Left hindlimb (tissue), 1 donor: ENCODE measurements at regions not wholly inside any gene's neighbourhood (a gene's known extent, or its start where the extent isn't known, plus 50 kb on each side); places are given as distances from the start of the nearest gene placed in this dataset.
"Not testable (repeated sequence)": the region's sequence is repeated elsewhere in the genome, so short reads cannot be mapped to it uniquely, and the experiment has no call there.

Experiments used
- DNase-seq: peaks from one replicate; pipeline ENCODE4 v3.0.0-alpha.2; 2018

GRCh38 chr10:108578258-108578657, 1345.1 kb downstream of the XPNPEP1 start:
- no peak for DNase-seq

GRCh38 chr10:108574233-108574632, 1349.1 kb downstream of the XPNPEP1 start:
- no peak for DNase-seq

DNA sequence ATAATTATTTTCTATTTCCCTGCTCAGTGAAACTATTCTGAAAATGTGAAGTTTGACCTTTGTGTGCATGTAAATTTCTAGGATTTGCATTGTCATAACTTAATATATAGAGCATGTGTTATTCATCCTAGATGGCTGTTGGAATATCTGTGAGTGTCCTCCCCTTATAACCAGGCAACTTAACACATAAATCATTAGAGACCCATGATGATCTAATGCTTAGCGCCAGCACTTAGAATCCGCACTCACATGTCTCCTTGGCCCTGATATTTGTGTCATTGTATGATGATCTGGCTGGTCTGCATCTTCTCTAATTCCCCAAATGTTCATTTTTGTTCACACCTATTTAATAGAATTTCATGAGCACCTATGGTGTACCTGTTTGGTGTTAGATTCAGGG, 1354.5 kb downstream of the XPNPEP1 start:
- no peak for DNase-seq

DNA sequence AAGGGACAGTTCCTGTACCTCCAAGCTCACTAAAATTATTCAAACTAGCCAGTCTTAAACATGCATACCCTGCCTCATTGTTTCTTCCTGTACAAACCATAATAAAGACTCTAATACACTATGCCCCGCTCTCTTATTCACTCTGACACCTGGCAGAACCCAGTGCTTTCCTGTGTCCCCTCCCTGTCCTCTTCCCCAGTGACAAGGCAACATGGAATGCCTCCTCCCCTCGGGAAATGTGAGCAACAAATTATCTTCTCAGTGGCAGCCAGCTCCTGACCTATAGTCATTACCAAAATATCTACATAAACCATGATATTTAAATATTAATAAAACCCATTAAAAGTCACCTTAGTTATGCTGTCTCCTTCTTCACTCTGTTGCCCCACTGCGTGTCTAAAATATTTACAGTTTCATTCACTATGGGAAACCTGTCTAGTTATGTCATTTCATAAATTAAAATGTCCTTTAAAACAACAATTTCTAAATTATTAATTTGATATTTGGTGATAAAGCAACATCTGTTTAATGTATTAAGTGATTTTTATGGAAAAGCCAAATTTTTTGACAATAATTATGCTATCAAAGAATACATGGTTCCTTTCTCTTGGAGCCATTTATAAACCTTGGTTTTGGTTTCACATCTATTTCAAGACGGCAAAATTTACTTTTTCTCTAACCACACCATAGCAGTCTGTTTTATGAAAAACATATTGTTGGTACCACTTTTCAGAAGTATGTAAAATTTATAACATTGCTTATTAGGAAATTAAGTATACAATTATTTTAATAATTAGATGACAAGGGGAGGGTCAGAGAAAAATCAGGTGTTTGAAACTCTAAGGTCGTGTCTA, 1355.2 kb downstream of the XPNPEP1 start:
- no peak for DNase-seq

DNA sequence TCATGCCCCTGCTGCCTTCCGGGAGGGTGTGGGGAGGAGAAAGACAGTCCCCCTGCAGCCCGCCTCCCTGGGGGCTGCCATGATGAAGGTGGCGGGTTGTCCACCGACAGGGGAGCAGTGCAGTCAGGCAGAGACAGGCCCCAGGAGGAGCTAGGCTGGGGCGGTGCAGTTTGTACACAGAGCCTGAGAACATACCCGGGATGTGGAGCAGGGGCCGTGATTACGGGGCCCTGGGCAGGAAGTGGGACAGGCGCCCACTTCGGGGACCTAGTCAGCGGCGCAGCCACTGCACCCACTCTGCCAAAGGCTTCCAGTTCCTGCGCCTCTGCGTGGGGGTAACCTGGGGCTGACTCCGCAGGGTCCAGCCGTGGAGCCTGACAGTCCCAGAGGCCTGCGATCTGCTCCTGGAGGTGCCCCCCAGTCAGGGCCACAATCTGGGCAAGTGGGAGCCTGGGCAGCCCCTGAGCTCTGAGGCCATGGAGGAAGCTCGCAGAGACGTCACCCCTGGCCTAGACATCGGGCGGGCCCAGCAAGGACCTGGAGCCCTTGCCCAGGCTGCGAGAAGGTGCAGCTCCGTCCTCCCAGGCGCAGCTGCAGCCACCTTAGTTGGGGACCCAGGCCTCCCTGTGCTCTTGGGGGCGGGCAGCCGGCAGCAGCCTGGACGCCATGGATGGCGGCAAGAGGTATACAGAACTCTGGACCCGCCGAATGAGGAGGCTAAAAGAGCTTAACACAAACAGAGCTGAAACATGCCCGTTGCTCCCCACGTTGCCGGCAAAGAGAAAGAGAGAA, 1356.8 kb downstream of the XPNPEP1 start:
- no peak for DNase-seq

DNA sequence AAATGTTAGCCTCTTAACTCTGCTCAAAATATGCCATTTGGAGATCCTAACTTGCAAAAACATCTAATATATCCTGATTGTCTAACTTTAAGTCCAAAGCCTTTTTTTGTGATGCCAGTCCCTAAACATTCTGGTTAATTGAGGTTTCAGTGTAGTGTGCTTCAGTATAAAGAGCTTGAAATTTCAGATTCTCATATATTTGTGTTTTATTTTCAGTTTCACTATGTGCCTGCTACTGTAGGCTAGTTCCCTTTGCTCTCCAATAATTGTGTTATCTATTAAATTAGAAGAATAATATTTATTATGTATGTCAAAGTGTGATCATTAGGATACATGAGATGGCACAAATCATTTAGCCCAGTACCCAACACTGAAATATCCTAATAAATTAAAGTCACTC, 1361.2 kb downstream of the XPNPEP1 start:
- DNase-seq, result no peak

GRCh38 chr10:108561649-108562048, 1361.7 kb downstream of the XPNPEP1 start:
- DNase-seq, result no peak

DNA sequence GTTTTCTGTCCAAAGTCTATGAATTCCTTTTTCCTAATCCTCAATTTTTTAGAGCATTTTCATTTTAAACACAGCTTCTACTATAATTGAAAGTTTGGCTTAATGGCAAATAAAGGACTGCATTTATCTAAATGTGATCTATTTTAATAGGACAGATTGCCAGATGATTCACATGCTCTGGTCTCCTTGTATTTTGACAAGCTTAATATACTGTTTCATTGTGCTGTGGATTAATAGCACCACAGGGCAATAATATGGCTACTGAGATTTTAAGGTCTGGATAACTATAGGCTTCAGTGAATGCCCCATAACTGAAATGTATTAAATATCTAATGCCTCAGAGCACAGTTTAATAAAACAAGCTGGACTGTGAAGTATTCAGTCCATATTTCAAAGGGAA, 1362.8 kb downstream of the XPNPEP1 start:
- DNase-seq, result no peak

GRCh38 chr10:108556186-108556585, 1367.1 kb downstream of the XPNPEP1 start:
- DNase-seq, result no peak

- no peak for DNase-seq
Observed at GRCh38 chr10:108545921-108546320, 1377.4 kb downstream of the XPNPEP1 start.

- no peak for DNase-seq
Observed at GRCh38 chr10:108544500-108545120, 1378.7 kb downstream of the XPNPEP1 start.

- not testable (repeated sequence) for DNase-seq
Observed at GRCh38 chr10:108533551-108533950, 1369.0 kb upstream of the SORCS1 start.

DNA sequence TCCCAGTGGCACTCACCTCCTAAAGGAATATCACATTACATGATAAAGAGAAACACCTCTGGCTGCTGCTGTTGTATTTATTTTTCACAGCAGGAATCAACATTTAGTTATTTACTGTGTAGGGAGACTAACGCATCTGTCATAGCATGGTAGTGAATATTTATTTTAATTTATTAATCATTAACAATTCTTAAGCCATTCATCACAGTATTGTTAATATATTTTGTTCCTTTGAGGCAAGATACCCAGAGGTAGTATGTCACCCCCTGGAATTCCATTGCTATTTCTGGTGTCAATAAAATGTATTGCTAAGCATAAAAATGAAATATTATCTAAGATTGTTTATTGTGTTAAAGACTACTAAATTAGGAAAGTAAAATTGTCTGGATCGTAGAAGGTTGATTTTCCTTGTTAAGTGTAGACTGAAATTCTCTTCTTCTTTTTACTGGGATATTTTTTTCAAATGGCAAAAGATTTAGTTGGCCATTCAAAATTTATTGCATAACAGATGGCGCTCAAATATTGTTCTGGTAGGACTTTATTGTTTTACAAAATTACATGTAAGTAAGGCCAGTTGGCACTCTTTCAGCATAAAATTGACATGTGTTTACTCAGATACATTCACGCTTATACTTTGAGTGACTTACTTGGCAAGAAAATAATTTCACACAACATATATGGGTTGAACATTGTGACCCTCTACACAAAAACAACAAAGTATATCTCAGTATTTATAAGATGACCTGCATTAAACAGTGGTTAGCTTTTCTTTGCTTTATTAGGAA, 1358.7 kb upstream of the SORCS1 start:
- DNase-seq, result no peak

DNA sequence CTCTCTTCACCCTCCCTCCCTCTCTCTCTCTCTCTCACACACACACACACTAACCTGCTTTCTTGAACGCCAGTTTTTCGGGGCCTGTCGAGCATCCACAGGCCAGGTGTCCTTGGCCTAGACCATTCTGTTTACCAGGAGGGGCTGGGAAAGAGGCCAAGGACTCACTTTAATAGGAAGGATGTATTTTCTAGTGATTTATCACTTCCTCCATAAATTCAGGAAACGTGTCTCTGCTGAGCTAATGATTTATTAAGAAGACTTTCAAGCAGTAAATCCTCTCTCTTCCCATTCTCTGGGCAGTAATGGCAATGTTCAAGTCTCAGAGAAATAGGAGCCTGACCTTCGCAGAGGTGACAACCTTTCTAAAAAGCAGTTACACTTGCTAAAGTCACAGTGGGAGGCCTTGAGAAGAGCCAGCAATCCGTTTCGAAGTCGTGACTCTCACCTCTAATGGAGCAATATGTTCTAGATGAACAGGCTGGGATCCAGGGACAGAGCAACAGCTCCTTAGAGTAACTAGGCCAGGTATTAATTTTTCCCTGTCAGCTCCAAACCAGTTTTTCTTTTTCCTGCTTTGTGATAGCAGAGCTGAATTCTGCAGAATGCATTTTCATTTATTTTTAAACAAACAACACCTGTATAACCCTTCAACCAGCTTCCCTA, 1357.5 kb upstream of the SORCS1 start:
- no peak for DNase-seq

DNA sequence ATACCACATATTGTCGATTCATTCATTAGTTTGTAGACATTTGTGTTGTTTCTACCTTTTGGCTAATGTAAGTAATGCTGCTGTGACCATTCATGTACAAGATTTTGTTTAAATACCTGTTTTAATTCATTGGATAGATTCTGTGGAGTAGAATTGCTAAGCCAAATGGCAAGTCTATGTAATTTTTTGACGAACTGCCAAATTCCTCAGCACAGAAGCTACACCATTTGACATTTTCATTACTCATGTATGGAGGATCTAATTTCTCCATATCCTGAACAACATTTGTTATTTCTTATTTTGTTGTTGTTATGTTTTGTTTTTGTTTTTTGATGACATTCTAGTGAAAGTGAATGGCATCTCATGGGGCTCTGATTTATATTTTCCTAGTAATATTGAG, 1351.3 kb upstream of the SORCS1 start:
- DNase-seq, result no peak

GRCh38 chr10:108500396-108500795, 1335.9 kb upstream of the SORCS1 start:
- no peak for DNase-seq

DNA sequence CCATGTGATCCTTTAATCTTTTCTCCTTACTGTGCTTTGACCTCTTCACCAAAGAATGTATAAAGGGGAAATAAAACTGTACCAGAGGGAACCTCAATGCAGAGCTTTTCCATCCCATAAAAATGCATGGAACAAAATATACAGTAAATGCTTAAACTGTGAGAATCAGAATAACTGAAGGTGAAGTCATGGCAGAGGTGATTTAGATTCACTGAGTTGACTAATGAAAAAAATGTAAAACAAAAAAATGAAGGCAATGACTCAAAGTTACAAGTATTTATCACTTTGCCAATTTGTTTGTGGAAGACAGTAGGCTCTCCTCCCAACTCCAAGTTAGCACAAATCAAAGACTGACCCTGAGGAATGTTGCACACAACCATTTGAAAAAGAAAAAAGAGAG, 1331.6 kb upstream of the SORCS1 start:
- no peak for DNase-seq

GRCh38 chr10:108490944-108491343, 1326.4 kb upstream of the SORCS1 start:
- DNase-seq, result no peak

GRCh38 chr10:108471420-108471819, 1306.9 kb upstream of the SORCS1 start:
- DNase-seq, result no peak

- DNase-seq, result no peak
Observed at GRCh38 chr10:108469940-108470339, 1305.4 kb upstream of the SORCS1 start.

GRCh38 chr10:108465871-108466641, 1301.5 kb upstream of the SORCS1 start:
- peak; percentile 68 for DNase-seq
